GM12874 (cell line): ENCODE measurements at regions not wholly inside any gene's neighbourhood (a gene's known extent, or its start where the extent isn't known, plus 50 kb on each side); places are given as distances from the start of the nearest gene placed in this dataset.

ENCODE experiments used
- TF ChIP-seq, protein P1 (sequence below): IDR thresholded peaks from 2 replicates; pipeline ENCODE4 v1.5.1; 2011; ENCODE audit warnings: low read depth, mild to moderate bottlenecking, control low read depth, low read length, moderate library complexity; ENCODE audit not compliant: insufficient read depth

DNA sequence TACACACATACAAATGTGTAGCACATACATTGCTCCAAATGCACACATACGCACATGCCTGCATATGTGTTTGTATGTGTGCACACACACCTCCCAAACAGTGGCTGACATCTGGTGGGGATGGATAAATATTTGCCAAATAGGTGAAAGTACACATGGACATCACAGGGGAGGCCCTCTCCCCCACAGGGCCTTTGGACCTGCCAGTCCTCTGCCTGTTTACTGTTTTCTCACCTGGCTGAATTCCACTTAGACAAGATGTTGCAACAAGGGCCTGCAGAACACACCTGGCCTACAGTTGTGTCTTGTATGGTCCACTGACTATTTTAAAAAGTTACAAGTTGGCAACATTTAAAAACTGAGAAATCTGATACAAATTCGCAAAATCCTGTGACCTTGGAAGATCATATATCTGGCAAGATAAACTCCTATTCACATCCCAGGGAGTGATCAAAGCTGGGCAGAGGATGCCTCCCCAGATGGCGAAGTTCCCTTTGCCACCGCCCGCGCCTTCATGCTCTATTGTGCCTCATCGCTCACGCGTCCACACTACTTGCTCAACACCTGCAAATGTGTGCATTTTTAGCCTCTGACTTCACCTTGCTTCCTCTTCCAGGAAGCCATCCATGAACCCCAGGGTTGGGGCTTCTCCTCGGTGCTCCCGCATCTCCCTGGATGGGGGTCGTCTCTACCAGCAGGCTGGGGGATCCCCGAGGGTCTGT lies 118.4 kb upstream of the FZD10 start:
- TF ChIP-seq, protein P1, sequence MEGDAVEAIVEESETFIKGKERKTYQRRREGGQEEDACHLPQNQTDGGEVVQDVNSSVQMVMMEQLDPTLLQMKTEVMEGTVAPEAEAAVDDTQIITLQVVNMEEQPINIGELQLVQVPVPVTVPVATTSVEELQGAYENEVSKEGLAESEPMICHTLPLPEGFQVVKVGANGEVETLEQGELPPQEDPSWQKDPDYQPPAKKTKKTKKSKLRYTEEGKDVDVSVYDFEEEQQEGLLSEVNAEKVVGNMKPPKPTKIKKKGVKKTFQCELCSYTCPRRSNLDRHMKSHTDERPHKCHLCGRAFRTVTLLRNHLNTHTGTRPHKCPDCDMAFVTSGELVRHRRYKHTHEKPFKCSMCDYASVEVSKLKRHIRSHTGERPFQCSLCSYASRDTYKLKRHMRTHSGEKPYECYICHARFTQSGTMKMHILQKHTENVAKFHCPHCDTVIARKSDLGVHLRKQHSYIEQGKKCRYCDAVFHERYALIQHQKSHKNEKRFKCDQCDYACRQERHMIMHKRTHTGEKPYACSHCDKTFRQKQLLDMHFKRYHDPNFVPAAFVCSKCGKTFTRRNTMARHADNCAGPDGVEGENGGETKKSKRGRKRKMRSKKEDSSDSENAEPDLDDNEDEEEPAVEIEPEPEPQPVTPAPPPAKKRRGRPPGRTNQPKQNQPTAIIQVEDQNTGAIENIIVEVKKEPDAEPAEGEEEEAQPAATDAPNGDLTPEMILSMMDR, result no peak

DNA sequence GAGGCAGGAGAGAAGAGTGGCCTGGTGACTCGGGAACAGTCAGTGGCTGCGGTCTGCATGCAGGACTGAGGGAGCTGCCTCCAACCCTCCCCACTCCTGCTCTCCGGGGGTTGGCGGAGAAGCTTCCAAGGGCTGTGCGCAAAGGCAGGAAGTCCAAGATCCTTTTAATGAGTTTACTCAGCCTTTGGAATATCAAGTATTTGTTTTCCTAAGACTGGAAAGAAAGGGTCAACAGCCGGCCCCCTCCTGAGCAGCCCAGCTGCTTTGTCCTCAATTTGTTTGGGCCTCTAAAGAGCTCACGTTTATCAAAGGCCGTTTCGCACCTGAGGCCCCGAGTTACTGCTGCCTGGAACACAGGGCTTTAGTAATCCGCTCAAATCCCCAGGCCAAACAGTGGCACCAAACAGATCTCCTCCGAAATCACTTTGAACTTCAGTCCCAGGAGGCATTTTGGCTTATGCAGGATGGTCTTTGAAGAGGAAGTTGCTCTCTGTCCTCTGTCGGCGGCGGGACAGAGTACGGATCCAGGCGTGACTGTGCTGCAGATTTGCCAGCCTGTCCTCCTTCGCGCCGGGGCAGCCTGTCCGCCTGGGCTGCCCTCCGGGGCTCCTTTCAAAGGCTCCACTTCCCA lies 117.2 kb upstream of the FZD10 start:
- TF ChIP-seq, protein P1, result no peak

DNA sequence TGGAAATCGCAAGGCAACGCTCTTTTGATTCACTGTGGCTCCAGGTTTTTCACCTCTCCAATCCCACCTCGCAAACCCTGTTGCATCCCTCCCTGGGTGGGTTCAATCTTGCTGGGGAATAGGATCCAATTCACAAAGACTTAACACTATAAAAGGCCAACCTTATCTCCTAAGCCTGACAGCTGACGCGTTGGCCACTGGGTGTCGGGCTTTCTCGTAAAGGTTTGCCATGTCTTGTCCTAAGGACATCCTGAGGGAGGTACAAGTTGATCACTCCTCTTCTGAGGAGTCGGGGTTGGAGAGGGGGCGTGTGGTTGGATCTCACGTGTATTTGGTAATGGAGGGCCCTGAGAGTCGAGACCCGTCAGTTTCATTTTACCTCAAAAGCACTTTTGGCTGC lies 112.6 kb upstream of the FZD10 start:
- TF ChIP-seq, protein P1, result no peak

DNA sequence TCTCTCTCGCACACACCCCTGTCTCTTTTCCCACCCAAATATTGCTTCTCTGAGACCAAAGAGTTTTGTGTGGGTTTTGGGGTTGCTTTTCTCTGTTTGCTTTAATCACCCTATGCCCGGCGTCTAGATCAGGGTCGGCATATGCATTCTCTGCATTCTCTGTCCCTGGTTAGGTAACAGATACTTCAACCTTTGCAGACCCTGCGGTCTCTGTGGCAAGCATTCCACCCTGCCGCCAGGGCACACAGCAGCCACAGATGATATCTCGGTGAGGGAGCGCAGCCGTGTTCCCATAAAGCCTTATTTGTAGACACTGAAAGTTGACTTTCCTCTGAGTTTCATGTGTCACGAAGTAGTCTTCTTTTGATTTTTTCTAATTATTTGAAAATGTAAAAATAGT lies 110.4 kb upstream of the FZD10 start:
- TF ChIP-seq, protein P1, result no peak

DNA sequence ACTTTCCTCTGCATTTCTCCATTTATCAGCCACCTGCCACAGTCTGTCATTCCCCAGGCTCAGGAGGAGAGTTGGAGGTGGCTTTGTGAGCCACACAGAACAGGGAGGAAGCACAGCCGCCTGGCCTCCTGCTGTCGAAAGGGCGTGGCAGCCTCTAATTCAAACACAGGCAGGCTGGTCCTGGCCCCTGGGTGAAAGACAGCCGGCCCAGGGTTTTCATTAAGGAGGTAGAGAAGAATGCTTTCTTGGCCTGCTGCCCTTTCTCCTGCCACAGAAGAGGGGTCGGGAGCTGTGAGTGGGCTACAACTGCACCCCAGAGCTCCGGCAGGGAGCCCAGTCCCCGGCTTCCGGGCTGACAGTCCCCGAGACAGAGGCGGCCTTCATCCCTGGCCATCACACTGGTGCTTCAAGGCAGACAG lies 108.6 kb upstream of the FZD10 start:
- TF ChIP-seq, protein P1, result no peak

DNA sequence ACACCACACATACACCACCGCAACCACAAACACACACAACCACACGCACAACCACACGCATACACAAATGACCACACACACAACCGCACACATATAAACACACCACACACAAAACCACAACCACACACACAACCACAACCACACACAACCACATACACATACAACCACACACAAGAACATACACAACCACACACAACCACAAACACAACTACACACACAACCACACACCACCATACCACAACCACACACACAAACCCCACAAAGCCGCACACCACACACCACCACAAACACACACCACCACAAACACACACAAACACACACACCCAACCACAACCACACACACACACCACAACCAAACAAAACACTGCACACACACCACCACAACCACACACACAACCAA lies 107.5 kb upstream of the FZD10 start:
- TF ChIP-seq, protein P1, result no peak

DNA sequence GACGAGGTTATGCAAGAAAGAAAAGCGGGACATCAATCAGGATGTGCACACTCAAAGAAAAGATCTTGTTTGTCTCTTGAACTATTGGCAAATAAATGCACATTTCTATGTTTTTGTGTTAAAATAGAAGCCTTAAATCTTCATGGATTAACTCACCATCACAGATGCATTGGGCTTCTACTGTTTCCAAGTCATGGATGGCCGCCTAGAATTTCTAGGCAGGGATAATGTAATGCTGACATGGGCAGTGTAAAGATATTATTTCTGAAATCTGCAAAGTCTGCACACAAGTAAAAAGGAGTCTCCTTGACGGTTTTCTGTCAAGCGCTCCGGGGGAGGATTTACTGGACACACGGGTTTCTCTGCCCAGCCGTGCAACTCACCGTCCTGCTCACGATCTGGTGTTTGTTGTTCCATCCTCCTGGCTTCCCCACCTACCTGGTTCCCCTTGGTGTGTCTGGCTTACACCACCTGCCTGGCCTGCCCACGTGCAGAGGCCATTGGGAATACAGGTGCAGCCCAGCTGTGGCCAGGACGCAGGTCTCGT lies 103.3 kb upstream of the FZD10 start:
- TF ChIP-seq, protein P1, result no peak
